Endothelial cell of umbilical vein (primary cell): ENCODE measurements at regions not wholly inside any gene's neighbourhood (a gene's known extent, or its start where the extent isn't known, plus 50 kb on each side); places are given as distances from the start of the nearest gene placed in this dataset.

Experiments
- BruUV-seq: library from RNA; stranded (reverse); fragments of 400-500 nt; replicated peaks from 2 replicates; lab custom pipeline; 2021; lab: Mats Ljungman, UMichigan
- CTCF ChIA-PET: fragments of 300-600, 350-600 bp; sonication (Branson Sonifier 250); formaldehyde crosslinking; loops from one replicate; lab custom pipeline; 2021; ENCODE audit warnings: antibody characterized with exemption, inconsistent platforms; lab: Charles Lee
- POLR2A ChIA-PET: fragments of 300-600, 350-600 bp; sonication (Branson Sonifier 250); formaldehyde crosslinking; loops from one replicate; lab custom pipeline; 2021; ENCODE audit warnings: antibody characterized with exemption, inconsistent platforms; lab: Charles Lee
- DNase-seq: peaks from one replicate; pipeline ENCODE4 v3.0.0-alpha.2; 2011; ENCODE audit warnings: low read depth, low spot score
- FAIRE-seq: peaks from 2 replicates; lab custom pipeline; 2011; peaks lifted over from hg19 to GRCh38; lab: Jason Lieb, UNC
- H2AFZ ChIP-seq: 2 replicates; pipeline ENCODE4 v1.6.0; 2012; ENCODE audit warnings: low read depth, low read length, control low read depth, inconsistent platforms
- H3K27ac ChIP-seq: 2 replicates; pipeline ENCODE4 v1.5.1; 2011; ENCODE audit warnings: low read depth, mild to moderate bottlenecking, control low read depth, low read length, moderate library complexity; ENCODE audit not compliant: insufficient read depth
- H3K27me3 ChIP-seq, 2 experiments: 2 replicates each; pipeline versions ENCODE4 v1.6.0 to v1.6.1; 2011; ENCODE audit warnings: low read length in 2 of 2, mixed read lengths in 1 of 2; ENCODE audit not compliant: control insufficient read depth in 2 of 2, insufficient read depth in 2 of 2
- H3K36me3 ChIP-seq, 2 experiments: 2 replicates in 1 of 2; 3 replicates in 1 of 2; pipeline ENCODE4 v1.5.1; 2011; ENCODE audit warnings: low read length in 2 of 2, mild to moderate bottlenecking in 1 of 2, moderate library complexity in 1 of 2; ENCODE audit not compliant: control insufficient read depth in 2 of 2, insufficient read depth in 2 of 2; ENCODE audit errors: extremely low read depth in 1 of 2
- H3K4me1 ChIP-seq: 3 replicates; pipeline ENCODE4 v1.5.1; 2011; ENCODE audit warnings: mild to moderate bottlenecking, low read length; ENCODE audit not compliant: control insufficient read depth, insufficient read depth; ENCODE audit errors: extremely low read depth
- H3K4me2 ChIP-seq: 2 replicates; pipeline ENCODE4 v1.6.1; 2011; ENCODE audit warnings: low read length, control low read depth, mixed read lengths; ENCODE audit not compliant: insufficient read depth
- H3K4me3 ChIP-seq, 3 experiments: fragments of 200-600 bp in 1 of 3; sonication (generic), shearing (Covaris generic) in 1 of 3; replicated peaks in 1 of 3; 2 replicates each; pipeline ENCODE4 v1.5.1; 2011 to 2016; ENCODE audit warnings: control low read depth in 3 of 3, low read length in 3 of 3, mild to moderate bottlenecking in 2 of 3, inconsistent platforms in 1 of 3, low read depth in 1 of 3, moderate library complexity in 1 of 3; ENCODE audit not compliant: insufficient read depth in 1 of 3
- H3K79me2 ChIP-seq: 2 replicates; pipeline ENCODE4 v1.6.0; 2012; ENCODE audit warnings: low read length, inconsistent platforms; ENCODE audit not compliant: control insufficient read depth, insufficient read depth
- H3K9ac ChIP-seq: replicated peaks from 2 replicates; pipeline ENCODE3; 2011; ENCODE audit warnings: low read length, control low read depth; ENCODE audit not compliant: insufficient read depth; ENCODE audit errors: extremely low read depth
- H3K9me1 ChIP-seq: replicated peaks from 3 replicates; pipeline ENCODE4 v1.6.0; 2011; ENCODE audit warnings: mild to moderate bottlenecking, low read length; ENCODE audit not compliant: control insufficient read depth, insufficient read depth; ENCODE audit errors: extremely low read depth
- H3K9me3 ChIP-seq: replicated peaks from 2 replicates; pipeline ENCODE4 v1.5.1; 2012; ENCODE audit warnings: low read length, inconsistent platforms; ENCODE audit not compliant: control insufficient read depth, insufficient read depth
- H4K20me1 ChIP-seq: replicated peaks from 2 replicates; pipeline ENCODE3; 2011; ENCODE audit warnings: mild to moderate bottlenecking, low read length; ENCODE audit not compliant: control insufficient read depth, insufficient read depth; ENCODE audit errors: extremely low read depth
- EZH2 ChIP-seq: IDR thresholded peaks from 2 replicates; pipeline ENCODE4 v1.6.1; 2012; ENCODE audit warnings: borderline replicate concordance, low read depth, mild to moderate bottlenecking, moderate library complexity, low read length, inconsistent platforms; ENCODE audit not compliant: severe bottlenecking
- FOS ChIP-seq: IDR thresholded peaks from 2 replicates; pipeline ENCODE4 v1.6.1; 2011; ENCODE audit warnings: mild to moderate bottlenecking, low read length, moderate library complexity, borderline replicate concordance; ENCODE audit not compliant: insufficient read depth
- GATA2 ChIP-seq: IDR thresholded peaks from 2 replicates; pipeline ENCODE4 v1.7.0; 2011; ENCODE audit warnings: low read depth, mild to moderate bottlenecking, moderate library complexity, mixed read lengths, low read length; ENCODE audit not compliant: insufficient read length, insufficient read depth
- JUN ChIP-seq: IDR thresholded peaks from 2 replicates; pipeline ENCODE4 v1.6.1; 2011; ENCODE audit warnings: borderline replicate concordance, low read depth; ENCODE audit not compliant: insufficient read length, insufficient read depth
- MAX ChIP-seq: IDR thresholded peaks from 2 replicates; pipeline ENCODE4 v1.6.1; 2011; ENCODE audit not compliant: insufficient read depth, insufficient read length
- MYC ChIP-seq: IDR thresholded peaks from one replicate; pipeline ENCODE4 v1.6.1; 2011; ENCODE audit warnings: mild to moderate bottlenecking, low read depth, low read length
- POLR2A ChIP-seq: IDR thresholded peaks from 2 replicates; pipeline ENCODE4 v1.6.1; 2012; ENCODE audit warnings: low read depth, mild to moderate bottlenecking, control low read depth, low read length
- POLR2AphosphoS5 ChIP-seq: IDR thresholded peaks from 2 replicates; pipeline ENCODE4 v1.6.1; 2012; ENCODE audit warnings: low read depth, mild to moderate bottlenecking, control low read depth, low read length, moderate library complexity; ENCODE audit not compliant: insufficient read depth
- dilution Hi-C: fragments of 300-500 bp; cut with MboI; formaldehyde crosslinking; loops from one replicate; pipeline ENCODE4 v1.15.0; 2019; ENCODE audit warnings: low sequenced_read_pairs; ENCODE audit not compliant: extremely low pct_ligation_motif_present
- intact Hi-C: fragments of 100-400 bp; cut with micrococcal nuclease; formaldehyde crosslinking; loops from one replicate; pipeline ENCODE4 v1.10.0; 2022
- TF ChIP-seq, protein P1 (sequence below), 2 donors: IDR thresholded peaks; 1 replicate in 1 of 2; 2 replicates in 1 of 2; pipeline ENCODE4 v1.5.1; 2011; ENCODE audit warnings: low read length in 2 of 2, mild to moderate bottlenecking in 2 of 2, moderate library complexity in 2 of 2, control low read depth in 1 of 2, inconsistent platforms in 1 of 2, low read depth in 1 of 2; ENCODE audit not compliant: insufficient read depth in 1 of 2; ENCODE audit errors: extremely low read depth in 1 of 2

- H3K9me3 ChIP-seq, result no peaks in the 10 kb centered on the region
- dilution Hi-C loops (no loop called here), intact Hi-C loops (loop anchor here (1.0 to 5.0 kb wide), 3 partner anchors 447 to 1983 kb away; no protein-coding TSS in a partner anchor)
- H3K27ac ChIP-seq, result no peak overlapping the region
- CTCF ChIA-PET, result interaction anchor here (0.8 to 3.7 kb wide), 10 partner anchors 16 to 846 kb away, joined by 3 to 43 read pairs (median 3); no protein-coding TSS in a partner anchor
- H3K4me2 ChIP-seq, result no peak overlapping the region
- BruUV-seq, result no TSS peak
- FAIRE-seq, result no peak
- H3K79me2 ChIP-seq, result no peaks in the 10 kb centered on the region
- H3K36me3 ChIP-seq, result no peaks in the 10 kb centered on the region
- H3K9me1 ChIP-seq, result no peaks in the 10 kb centered on the region
- H4K20me1 ChIP-seq, result no peaks in the 10 kb centered on the region
- peak; percentile 26 for DNase-seq
- no peak overlapping the region for H2AFZ ChIP-seq
- H3K9ac ChIP-seq, result no peak overlapping the region
- TF ChIP-seq, protein P1, sequence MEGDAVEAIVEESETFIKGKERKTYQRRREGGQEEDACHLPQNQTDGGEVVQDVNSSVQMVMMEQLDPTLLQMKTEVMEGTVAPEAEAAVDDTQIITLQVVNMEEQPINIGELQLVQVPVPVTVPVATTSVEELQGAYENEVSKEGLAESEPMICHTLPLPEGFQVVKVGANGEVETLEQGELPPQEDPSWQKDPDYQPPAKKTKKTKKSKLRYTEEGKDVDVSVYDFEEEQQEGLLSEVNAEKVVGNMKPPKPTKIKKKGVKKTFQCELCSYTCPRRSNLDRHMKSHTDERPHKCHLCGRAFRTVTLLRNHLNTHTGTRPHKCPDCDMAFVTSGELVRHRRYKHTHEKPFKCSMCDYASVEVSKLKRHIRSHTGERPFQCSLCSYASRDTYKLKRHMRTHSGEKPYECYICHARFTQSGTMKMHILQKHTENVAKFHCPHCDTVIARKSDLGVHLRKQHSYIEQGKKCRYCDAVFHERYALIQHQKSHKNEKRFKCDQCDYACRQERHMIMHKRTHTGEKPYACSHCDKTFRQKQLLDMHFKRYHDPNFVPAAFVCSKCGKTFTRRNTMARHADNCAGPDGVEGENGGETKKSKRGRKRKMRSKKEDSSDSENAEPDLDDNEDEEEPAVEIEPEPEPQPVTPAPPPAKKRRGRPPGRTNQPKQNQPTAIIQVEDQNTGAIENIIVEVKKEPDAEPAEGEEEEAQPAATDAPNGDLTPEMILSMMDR (IDR thresholded peaks at IDR 0.05; ENCODE audit: extremely low read depth in 1 of 2, insufficient read depth in 1 of 2, low read depth in 1 of 2, low read length in 2 of 2), result peak; percentile 13 to 37
- no peak for TF ChIP-seq JUN
- no peaks in the 10 kb centered on the region for H3K4me1 ChIP-seq
- H3K4me3 ChIP-seq, result no peak overlapping the region
- no peaks in the 10 kb centered on the region for H3K27me3 ChIP-seq
- POLR2A ChIA-PET, result no interaction called here
Observed at GRCh38 chr6:122869437-122870024, 80.5 kb downstream of the SMPDL3A start.

GRCh38 chr6:122871079-122871478, 82.0 kb downstream of the SMPDL3A start:
- H3K4me1 ChIP-seq, result no peaks in the 10 kb centered on the region
- no peaks in the 10 kb centered on the region for H3K79me2 ChIP-seq
- FAIRE-seq, result no peak
- POLR2A ChIA-PET, result no interaction called here
- H2AFZ ChIP-seq, result no peak overlapping the region
- CTCF ChIA-PET, result interaction anchor here (3.7 kb wide), 1 partner anchor 844 kb away, joined by 43 read pairs; no protein-coding TSS in a partner anchor
- intact Hi-C loops, result no loop called here
- no peaks in the 10 kb centered on the region for H3K9me3 ChIP-seq
- no peak overlapping the region for H3K4me2 ChIP-seq
- H3K4me3 ChIP-seq, result no peak overlapping the region
- no peak for DNase-seq
- dilution Hi-C loops, result no loop called here
- H3K27ac ChIP-seq, result no peak overlapping the region
- no peaks in the 10 kb centered on the region for H3K27me3 ChIP-seq
- H3K9ac ChIP-seq, result no peak overlapping the region
- BruUV-seq, result no TSS peak
- no peaks in the 10 kb centered on the region for H4K20me1 ChIP-seq
- no peaks in the 10 kb centered on the region for H3K36me3 ChIP-seq
- no peaks in the 10 kb centered on the region for H3K9me1 ChIP-seq
- TF ChIP-seq FOS, result no peak
- no peak for TF ChIP-seq POLR2A
- TF ChIP-seq MAX, result no peak
- no peak for TF ChIP-seq MYC
- no peak for TF ChIP-seq JUN
- no peak for TF ChIP-seq POLR2AphosphoS5
- TF ChIP-seq, protein P1 (IDR thresholded peaks at IDR 0.05; ENCODE audit: extremely low read depth in 1 of 2, insufficient read depth in 1 of 2, low read depth in 1 of 2, low read length in 2 of 2), result no peak
- TF ChIP-seq EZH2, result no peak
- no peak for TF ChIP-seq GATA2
